ENCODE measurements at regions not wholly inside any gene's neighbourhood (a gene's known extent, or its start where the extent isn't known, plus 50 kb on each side); places are given as distances from the start of the nearest gene placed in this dataset.
A peak's percentile ranks its signal among the peaks of the same experiment; 100 is the strongest.

DNA sequence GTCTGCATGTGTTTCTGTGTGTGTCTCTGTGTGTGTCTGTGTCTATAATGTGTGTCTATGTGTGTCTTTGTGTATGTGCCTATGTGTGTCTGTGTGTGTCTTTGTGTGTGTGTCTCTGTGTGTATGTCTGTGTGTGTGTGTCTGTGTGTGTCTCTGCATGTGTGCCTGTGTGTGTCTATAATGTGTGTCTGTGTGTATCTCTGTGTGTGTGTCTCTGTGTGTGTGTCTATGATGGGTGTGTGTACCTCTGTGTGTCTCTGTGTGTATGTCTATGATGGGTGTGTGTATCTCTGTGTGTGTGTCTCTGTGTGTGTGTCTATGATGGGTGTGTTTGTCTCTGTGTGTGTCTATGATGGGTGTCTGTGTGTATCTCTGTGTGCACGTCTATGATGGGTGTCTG is 126.2 kb upstream of the GPC1 start:
- Histone ChIP-seq H3K27me3 (no peaks in the 10 kb centered on the region), H3K9me3 (no peaks in the 10 kb centered on the region), H3K4me1 (no peaks in the 10 kb centered on the region), H3K36me3 (no peaks in the 10 kb centered on the region), H3K4me3 (no peak overlapping the region), H3K27ac (no peak overlapping the region)
- TF ChIP-seq, protein P1, sequence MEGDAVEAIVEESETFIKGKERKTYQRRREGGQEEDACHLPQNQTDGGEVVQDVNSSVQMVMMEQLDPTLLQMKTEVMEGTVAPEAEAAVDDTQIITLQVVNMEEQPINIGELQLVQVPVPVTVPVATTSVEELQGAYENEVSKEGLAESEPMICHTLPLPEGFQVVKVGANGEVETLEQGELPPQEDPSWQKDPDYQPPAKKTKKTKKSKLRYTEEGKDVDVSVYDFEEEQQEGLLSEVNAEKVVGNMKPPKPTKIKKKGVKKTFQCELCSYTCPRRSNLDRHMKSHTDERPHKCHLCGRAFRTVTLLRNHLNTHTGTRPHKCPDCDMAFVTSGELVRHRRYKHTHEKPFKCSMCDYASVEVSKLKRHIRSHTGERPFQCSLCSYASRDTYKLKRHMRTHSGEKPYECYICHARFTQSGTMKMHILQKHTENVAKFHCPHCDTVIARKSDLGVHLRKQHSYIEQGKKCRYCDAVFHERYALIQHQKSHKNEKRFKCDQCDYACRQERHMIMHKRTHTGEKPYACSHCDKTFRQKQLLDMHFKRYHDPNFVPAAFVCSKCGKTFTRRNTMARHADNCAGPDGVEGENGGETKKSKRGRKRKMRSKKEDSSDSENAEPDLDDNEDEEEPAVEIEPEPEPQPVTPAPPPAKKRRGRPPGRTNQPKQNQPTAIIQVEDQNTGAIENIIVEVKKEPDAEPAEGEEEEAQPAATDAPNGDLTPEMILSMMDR (IDR thresholded peaks at IDR 0.05), result no peak
- TF ChIP-seq POLR2A (IDR thresholded peaks at IDR 0.05), result no peak
- no peak for DNase-seq

DNA sequence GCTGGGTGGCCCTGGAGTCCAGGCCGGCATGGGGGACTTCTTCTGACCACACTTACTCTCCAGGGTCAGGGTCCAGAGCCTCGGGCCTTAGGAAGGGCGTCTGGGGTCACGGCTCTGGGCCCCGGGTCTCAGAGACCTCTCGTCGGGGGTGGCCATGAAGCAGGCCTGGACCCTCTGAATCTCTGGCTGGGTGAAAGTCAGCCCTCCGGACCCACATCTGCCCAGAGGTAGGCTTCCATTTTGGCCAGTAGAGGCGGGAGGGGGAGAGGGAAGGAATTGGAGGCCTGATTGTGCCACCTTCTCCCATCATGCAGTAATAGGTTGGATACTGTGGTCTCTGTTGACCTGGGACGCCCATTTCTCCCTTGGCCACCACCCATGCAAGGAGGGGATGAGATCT is 125.3 kb upstream of the GPC1 start:
- Histone ChIP-seq H3K4me1 (no peaks in the 10 kb centered on the region), H3K27ac (no peak overlapping the region), H3K9me3 (no peaks in the 10 kb centered on the region), H3K4me3 (no peak overlapping the region), H3K36me3 (no peaks in the 10 kb centered on the region), H3K27me3 (no peaks in the 10 kb centered on the region)
- peak in 1 of 3 donors; percentile 24 for DNase-seq
- TF ChIP-seq POLR2A (IDR thresholded peaks at IDR 0.05), result no peak
- TF ChIP-seq, protein P1 (IDR thresholded peaks at IDR 0.05), result no peak

DNA sequence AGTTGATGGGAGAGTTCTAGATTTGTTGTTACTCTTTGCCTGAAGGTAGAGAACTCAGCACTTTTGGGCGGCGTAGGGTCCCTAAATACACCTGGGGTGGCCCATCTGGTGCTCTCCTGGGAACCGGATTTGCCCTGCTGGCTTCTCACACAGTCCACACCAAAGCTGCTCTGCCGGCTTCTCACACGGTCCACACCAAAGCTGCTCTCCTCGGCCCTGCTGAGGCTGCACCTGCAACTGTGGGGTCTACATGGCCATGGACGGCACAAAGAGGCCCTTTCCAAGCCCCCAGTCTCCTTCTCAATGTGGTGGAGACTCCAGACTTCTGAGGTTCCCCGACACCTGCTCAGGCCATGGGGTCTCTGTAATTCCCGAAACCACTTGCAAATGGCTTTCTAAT is 124.8 kb upstream of the GPC1 start:
- Histone ChIP-seq H3K9me3 (no peaks in the 10 kb centered on the region), H3K36me3 (no peaks in the 10 kb centered on the region), H3K27ac (no peak overlapping the region), H3K4me3 (no peak overlapping the region), H3K4me1 (no peaks in the 10 kb centered on the region), H3K27me3 (no peaks in the 10 kb centered on the region)
- DNase-seq, result peak in 1 of 3 donors; percentile 18
- no peak for TF ChIP-seq POLR2A (IDR thresholded peaks at IDR 0.05)
- TF ChIP-seq, protein P1 (IDR thresholded peaks at IDR 0.05), result no peak

DNA sequence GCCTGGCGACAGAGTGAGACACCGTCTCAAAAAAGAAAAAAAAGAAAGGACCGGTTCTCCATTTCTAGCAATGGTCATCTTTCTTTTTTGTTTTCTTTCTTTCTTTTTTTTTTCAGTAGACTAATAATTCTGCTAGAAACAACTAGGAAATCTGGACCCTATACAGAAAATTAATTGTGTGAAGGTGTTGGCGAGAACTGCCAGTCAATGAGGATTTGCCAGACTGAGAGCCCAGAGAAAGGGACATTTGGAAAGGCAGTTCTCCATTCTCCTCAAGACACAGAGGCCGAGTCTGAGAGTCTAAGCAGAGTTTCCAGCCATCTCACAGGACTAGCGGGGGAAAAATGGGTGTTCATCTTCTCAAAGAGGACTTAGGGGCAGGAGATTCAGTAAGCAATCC is 123.6 kb upstream of the GPC1 start:
- DNase-seq, result no peak
- Histone ChIP-seq H3K27me3 (no peaks in the 10 kb centered on the region), H3K27ac (no peak overlapping the region), H3K9me3 (no peaks in the 10 kb centered on the region), H3K36me3 (no peaks in the 10 kb centered on the region), H3K4me3 (no peak overlapping the region), H3K4me1 (no peaks in the 10 kb centered on the region)
- TF ChIP-seq POLR2A (IDR thresholded peaks at IDR 0.05), result no peak
- TF ChIP-seq, protein P1 (IDR thresholded peaks at IDR 0.05), result no peak

DNA sequence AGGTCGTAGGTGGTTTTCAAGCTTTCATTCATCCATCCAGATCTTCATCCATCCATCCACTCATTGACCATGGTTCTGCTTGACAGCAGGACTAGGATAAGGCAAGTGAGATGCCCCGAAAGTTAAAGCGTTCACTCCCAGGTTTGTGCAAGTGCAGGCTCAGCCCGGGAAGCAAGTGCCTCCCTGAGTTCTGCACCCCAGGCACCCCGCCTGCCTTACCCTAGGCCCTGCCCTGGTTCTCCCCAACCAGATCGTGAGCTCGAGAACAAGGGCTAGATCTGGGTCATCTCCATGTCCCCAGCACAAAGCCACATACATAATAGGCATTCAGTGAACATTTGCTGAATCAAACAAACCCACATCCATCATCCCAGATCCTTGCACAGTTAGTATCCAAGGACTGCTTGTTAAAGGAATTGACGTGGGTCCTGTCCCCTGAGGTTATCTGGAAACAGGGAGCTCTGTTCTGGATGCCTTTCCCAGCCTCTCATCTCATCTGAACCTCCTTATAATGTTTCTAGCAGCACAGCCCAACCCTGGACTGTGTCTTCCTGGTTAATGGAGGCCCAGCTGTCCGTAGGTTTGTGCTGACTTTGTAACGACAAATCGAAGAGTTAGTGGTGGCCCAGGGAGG is 116.1 kb upstream of the GPC1 start:
- Histone ChIP-seq H3K4me3 (no peak overlapping the region), H3K27ac (peak overlapping the region in 1 of 4 donors; percentile 8), H3K27me3 (no peaks in the 10 kb centered on the region), H3K9me3 (no peaks in the 10 kb centered on the region), H3K4me1 (no peaks in the 10 kb centered on the region), H3K36me3 (no peaks in the 10 kb centered on the region)
- TF ChIP-seq POLR2A (IDR thresholded peaks at IDR 0.05), result no peak
- TF ChIP-seq, protein P1 (IDR thresholded peaks at IDR 0.05), result no peak
- no peak for DNase-seq

DNA sequence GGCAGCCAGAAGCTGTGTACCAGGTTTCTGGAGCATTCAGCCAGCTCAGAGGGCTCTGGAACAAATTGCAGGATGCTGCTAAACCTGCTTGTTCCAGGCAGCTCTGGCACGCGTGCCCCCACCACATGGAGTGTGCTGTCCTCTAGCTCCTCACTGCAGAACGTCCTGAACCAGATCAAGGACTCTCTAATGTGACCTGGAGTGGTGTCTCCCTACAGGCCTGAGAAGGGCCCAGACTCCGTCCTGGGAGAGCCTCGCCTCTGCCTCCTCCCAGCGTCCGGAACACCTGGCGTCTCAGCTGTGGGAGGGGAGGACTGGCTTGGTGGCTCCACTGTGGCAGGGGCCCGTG is 115.6 kb upstream of the GPC1 start:
- Histone ChIP-seq H3K36me3 (no peaks in the 10 kb centered on the region), H3K9me3 (no peaks in the 10 kb centered on the region), H3K27me3 (no peaks in the 10 kb centered on the region), H3K27ac (peak overlapping the region in 1 of 4 donors; percentile 8), H3K4me1 (no peaks in the 10 kb centered on the region), H3K4me3 (no peak overlapping the region)
- TF ChIP-seq, protein P1 (IDR thresholded peaks at IDR 0.05), result no peak
- TF ChIP-seq POLR2A (IDR thresholded peaks at IDR 0.05), result no peak
- no peak for DNase-seq
